Vagina (tissue), 2 donors: ENCODE measurements at regions not wholly inside any gene's neighbourhood (a gene's known extent, or its start where the extent isn't known, plus 50 kb on each side); places are given as distances from the start of the nearest gene placed in this dataset.

Experiments used
- CTCF ChIP-seq, 3 experiments: fragments of 450-650 bp in 2 of 3; fragments of 200-600 bp in 1 of 3; sonication (generic) in 1 of 3; IDR thresholded peaks; one replicate each; pipeline ENCODE4 v1.5.1; 2017 to 2019; ENCODE audit warnings: antibody characterized with exemption in 3 of 3, mild to moderate bottlenecking in 2 of 3, moderate library complexity in 2 of 3
- POLR2AphosphoS5 ChIP-seq, 2 donors: sonication (generic); formaldehyde crosslinking; IDR thresholded peaks; one replicate each; pipeline ENCODE4 v1.9.0; 2017; ENCODE audit warnings: antibody characterized with exemption in 2 of 2, mild to moderate bottlenecking in 2 of 2, low read depth in 1 of 2; ENCODE audit not compliant: insufficient read depth in 1 of 2

GRCh38 chr5:163586531-163586956 lies 81.1 kb downstream of the MAT2B start:
- TF ChIP-seq CTCF (IDR thresholded peaks at IDR 0.05) = no peak
- peak in 1 of 2 donors; percentile 13 for TF ChIP-seq POLR2AphosphoS5 (IDR thresholded peaks at IDR 0.05; ENCODE audit: insufficient read depth in 1 of 2, low read depth in 1 of 2)
